ENCODE measurements at regions not wholly inside any gene's neighbourhood (a gene's known extent, or its start where the extent isn't known, plus 50 kb on each side); places are given as distances from the start of the nearest gene placed in this dataset.

- no peak for DNase-seq
Measured at GRCh38 chr2:49514201-49514600, 359.9 kb upstream of the FSHR start.

- DNase-seq, result no peak
Measured at GRCh38 chr2:49490710-49491109, 336.4 kb upstream of the FSHR start.

- no peak for DNase-seq
Measured at GRCh38 chr2:49487139-49487538, 332.8 kb upstream of the FSHR start.

GRCh38 chr2:49480520-49480919 is 326.2 kb upstream of the FSHR start:
- DNase-seq, result no peak

GRCh38 chr2:49465157-49465831 is 311.0 kb upstream of the FSHR start:
- DNase-seq, result no peak

GRCh38 chr2:49459314-49459993 is 305.1 kb upstream of the FSHR start:
- no peak for DNase-seq

GRCh38 chr2:49444005-49444404 is 289.7 kb upstream of the FSHR start:
- DNase-seq, result no peak

- no peak for DNase-seq
Measured at GRCh38 chr2:49426996-49427395, 272.7 kb upstream of the FSHR start.

- DNase-seq, result no peak
Measured at GRCh38 chr2:49416252-49416651, 261.9 kb upstream of the FSHR start.

- DNase-seq, result peak in 8 of 56 donors; percentile 0 to 39 (median 3)
Measured at GRCh38 chr2:49404108-49404507, 249.8 kb upstream of the FSHR start.

- peak in 1 of 56 donors; percentile 4 for DNase-seq
Measured at GRCh38 chr2:49403637-49404036, 249.3 kb upstream of the FSHR start.

- no peak for DNase-seq
Measured at GRCh38 chr2:49379406-49379805, 225.1 kb upstream of the FSHR start.

GRCh38 chr2:49371128-49371701 is 216.9 kb upstream of the FSHR start:
- no peak for DNase-seq

GRCh38 chr2:49369650-49370049 is 215.3 kb upstream of the FSHR start:
- DNase-seq, result no peak

GRCh38 chr2:49369101-49369500 is 214.8 kb upstream of the FSHR start:
- DNase-seq, result no peak

- no peak for DNase-seq
Measured at GRCh38 chr2:49367003-49367402, 212.7 kb upstream of the FSHR start.

- DNase-seq, result no peak
Measured at GRCh38 chr2:49360407-49360767, 206.1 kb upstream of the FSHR start.

GRCh38 chr2:49359721-49360406 is 205.5 kb upstream of the FSHR start:
- no peak for DNase-seq

- DNase-seq, result no peak
Measured at GRCh38 chr2:49355611-49356010, 201.3 kb upstream of the FSHR start.

GRCh38 chr2:49351560-49351959 is 197.2 kb upstream of the FSHR start:
- DNase-seq, result no peak

- no peak for DNase-seq
Measured at GRCh38 chr2:49343638-49344037, 189.3 kb upstream of the FSHR start.

- no peak for DNase-seq
Measured at GRCh38 chr2:49342156-49342555, 187.8 kb upstream of the FSHR start.

Data from nucleus accumbens (tissue), 56 donors.